Activated naive CD8-positive, alpha-beta T cell treated with anti-CD3 and anti-CD28 coated beads, Interleukin-2, amount 50 U/mL, for 16 hours (primary cell): ENCODE measurements at regions not wholly inside any gene's neighbourhood (a gene's known extent, or its start where the extent isn't known, plus 50 kb on each side); places are given as distances from the start of the nearest gene placed in this dataset.
"Not testable (repeated sequence)": the region's sequence is repeated elsewhere in the genome, so short reads cannot be mapped to it uniquely, and the experiment has no call there.

Experiments used
- DNase-seq: peaks from one replicate; pipeline ENCODE4 v3.0.0-alpha.2; 2020; ENCODE audit warnings: low read depth, low spot score

DNA sequence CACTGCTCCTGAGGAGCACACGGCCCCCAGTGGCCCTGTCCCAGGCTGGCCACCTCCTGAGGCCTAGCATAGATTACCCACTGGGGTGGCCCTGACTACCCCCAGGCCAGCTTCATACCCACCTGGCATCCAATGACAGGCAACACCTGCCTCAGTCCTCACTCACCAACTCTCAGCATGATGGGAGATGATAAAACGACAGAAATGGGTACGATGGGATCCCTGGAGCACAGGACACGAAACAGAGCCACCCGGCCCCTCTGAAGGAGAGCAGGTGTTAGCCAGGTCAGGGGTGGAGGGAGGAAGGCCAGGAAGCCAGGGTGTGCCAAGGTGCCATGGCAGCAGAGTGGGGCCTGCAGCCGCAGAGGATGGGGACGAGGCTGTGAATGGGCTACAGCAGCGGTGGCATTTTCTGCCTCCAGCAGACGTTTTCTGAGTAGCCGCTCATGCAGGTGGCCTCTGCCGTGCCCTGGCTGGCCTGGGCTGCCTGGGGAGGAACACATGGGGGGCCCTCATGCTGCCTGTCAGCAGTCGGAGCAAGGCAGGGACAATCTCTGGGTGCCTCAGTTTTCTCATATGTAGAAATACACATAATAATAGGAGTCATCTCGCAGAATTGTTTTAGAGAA lies 50.2 kb upstream of the FGF3 start:
- no peak for DNase-seq

DNA sequence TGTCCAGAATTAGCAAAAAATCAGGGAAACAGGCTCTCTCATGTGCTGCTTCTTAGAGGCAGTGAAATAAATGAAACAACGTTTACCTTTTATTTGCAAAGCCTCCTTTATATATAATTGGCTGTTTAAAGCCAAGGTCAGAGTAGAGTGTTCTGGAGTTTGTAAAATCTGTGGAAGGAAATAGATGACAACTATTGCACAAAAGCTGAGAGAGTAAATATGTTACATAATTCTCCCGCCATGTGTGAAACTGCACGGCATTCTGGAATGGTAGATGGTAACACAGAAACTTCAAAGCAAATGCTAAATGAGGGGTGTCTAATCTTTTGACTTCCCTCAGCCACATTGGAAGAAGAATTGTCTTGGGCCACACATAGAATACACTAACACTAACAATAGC lies 51.5 kb upstream of the FGF3 start:
- no peak for DNase-seq

GRCh38 chr11:69873166-69874077 lies 54.2 kb upstream of the FGF3 start:
- no peak for DNase-seq

GRCh38 chr11:69874178-69874983 lies 55.2 kb upstream of the FGF3 start:
- no peak for DNase-seq

DNA sequence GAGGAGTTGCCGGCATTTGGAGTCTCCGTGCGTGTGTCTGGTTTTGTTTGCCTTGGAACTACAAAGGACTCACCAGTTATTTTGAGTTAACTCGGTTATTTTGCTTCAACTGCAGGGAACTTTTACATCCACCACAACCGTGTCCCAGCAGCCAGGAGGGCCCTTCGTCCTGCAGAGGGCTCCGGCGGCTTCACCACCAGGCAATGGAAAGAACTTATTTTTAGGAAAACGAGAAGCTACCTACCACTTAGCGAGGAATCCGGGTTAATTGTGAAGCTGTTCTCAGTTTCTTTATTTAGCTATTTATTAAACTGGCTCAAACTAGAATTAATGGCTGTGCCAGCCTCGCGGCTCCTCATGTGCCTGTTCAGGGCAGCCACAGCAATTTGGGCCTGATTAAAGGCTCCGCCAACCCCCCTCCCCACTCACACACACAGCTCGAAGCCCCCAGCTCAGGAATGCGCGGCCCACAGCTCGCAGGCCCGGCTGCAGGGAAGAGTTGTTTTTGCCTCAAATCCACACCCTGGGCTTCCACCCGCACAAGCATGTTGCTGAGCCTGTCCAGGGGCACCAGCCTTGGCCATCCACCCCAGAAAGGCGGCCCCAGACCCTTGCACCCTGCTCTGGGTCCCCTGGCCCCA lies 55.9 kb upstream of the FGF3 start:
- DNase-seq, result no peak

- no peak for DNase-seq
Observed at GRCh38 chr11:69876013-69876412, 56.8 kb upstream of the FGF3 start.

GRCh38 chr11:69877235-69877634 lies 58.0 kb upstream of the FGF3 start:
- DNase-seq, result no peak

- not testable (repeated sequence) for DNase-seq
Observed at GRCh38 chr11:69877704-69878103, 58.5 kb upstream of the FGF3 start.

- no peak for DNase-seq
Observed at GRCh38 chr11:69878144-69878883, 59.1 kb upstream of the FGF3 start.

DNA sequence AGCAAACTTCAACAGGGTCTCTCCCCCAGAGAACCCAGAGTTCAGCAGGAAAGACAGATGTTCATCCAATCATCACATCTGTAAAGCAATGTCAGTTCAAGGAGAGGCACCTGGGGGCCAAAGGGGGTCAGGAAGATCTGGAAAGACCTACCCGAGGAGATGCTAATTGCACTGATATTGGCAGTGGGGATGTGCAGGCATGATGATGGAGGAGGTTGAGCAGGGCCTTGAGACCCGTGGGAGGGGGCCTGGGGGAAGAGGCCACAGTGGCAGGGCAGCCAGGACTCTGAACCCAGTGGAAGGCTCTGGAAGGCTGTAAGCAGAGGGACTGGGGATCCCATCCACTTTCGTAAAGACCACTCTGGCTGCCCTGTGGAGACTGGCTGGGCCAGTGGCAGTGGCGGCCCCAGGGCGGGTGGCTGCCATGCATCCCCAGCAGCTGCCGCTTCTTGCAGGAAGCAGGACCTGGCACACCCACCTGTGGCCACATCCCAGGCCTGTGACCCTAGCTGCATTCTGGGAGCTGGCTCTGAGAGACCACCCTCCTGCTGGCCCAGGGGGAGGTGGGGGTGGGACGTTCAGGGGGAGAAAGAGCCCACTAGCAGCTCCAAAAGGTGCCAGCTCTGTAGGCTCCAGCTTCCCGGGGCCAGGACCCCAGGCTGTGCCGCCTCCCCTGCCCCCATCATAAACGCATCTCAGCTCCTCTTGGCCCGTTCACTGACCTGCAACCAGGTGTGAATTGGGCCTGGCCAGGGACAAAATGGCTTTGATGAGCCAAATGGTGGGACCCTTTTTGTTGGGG lies 59.9 kb upstream of the FGF3 start:
- DNase-seq, result no peak

DNA sequence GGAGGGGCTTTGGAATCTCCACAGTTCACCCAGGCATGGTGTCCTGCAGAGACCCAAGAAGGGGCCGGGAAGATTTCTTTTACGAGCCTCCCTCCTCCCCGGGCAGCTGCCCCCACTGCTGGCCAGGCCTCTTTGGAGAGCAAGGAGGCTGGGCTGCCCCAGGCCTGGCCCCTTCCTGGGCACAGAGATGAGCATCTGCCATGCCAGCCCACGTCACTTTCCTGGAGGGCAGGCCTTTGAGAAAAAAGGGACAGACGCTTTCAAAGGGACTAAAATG lies 60.5 kb upstream of the FGF3 start:
- DNase-seq, result no peak

DNA sequence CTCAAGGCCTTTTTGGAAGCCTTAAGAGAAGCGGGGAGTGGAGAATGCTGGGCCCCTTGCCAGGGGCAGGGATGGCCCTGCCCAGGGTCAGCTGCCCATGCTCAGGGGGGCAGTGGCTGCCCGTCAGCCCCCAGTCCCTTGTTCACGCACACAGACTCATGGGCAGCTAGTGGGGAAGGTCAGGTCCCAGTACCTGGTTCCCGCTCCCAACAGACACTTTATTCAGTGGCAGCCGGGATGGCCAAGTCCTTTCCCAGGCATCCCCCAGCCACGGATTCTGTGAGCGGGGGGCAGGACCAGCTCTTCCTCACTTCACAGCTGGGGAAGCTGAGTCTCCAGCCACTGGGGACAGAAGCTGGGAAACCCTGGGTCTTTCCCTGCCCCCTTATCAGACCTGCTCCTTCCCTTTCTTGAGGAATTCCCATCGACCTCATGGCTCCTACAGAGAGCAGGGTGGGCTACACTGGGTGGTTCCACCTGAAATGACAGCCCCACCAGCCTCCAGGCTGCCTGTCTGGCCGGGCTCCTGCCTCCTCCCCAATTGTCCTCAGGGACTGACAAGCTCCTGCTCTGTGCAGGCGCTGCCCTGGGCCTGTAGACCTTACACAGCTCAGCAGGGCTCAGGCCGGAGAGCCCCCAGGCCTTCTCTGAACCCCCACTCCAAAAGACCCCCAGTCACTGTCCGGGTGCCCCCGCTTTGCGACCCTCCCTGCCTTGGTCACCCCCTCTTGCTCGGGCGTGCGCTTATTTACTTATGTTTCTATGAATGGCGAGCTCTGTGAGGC lies 61.0 kb upstream of the FGF3 start:
- DNase-seq, result no peak

GRCh38 chr11:69880826-69881445 lies 61.7 kb upstream of the FGF3 start:
- no peak for DNase-seq

GRCh38 chr11:69881467-69882269 lies 62.5 kb upstream of the FGF3 start:
- DNase-seq, result no peak

- DNase-seq, result no peak
Observed at GRCh38 chr11:69882270-69882608, 63.0 kb upstream of the FGF3 start.

- DNase-seq, result no peak
Observed at GRCh38 chr11:69883292-69884255, 64.4 kb upstream of the FGF3 start.

DNA sequence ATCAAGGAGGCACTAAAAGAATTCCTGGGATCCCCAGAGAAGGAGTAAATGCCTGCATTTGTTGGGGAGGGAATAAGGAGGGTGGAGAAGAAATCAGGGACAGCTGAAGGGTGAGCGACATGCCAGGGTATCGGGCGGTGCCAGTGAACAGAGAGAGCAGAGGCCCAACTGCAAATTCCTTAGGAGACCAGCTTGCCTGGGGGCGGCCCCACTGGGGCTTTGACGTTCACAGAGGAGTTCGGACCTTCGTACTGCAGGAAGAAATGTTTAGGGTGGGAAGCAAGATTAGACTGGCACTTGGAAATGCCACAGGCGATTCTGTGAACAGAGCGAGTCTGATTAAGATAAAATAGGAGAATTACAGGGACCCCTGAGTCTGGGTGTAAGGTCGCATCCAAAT lies 65.1 kb upstream of the FGF3 start:
- no peak for DNase-seq
